Keratinocyte (primary cell): ENCODE measurements at regions not wholly inside any gene's neighbourhood (a gene's known extent, or its start where the extent isn't known, plus 50 kb on each side); places are given as distances from the start of the nearest gene placed in this dataset.

Source experiments
- DNase-seq: peaks from one replicate; pipeline ENCODE4 v3.0.0-alpha.2; 2011; ENCODE audit warnings: low read depth, missing footprints, low spot score
- FAIRE-seq: peaks from 2 replicates; lab custom pipeline; 2011; peaks lifted over from hg19 to GRCh38; lab: Jason Lieb, UNC
- H2AFZ ChIP-seq: 2 replicates; pipeline ENCODE4 v1.6.0; 2012; ENCODE audit warnings: low read length, control low read depth, inconsistent platforms; ENCODE audit not compliant: control insufficient read depth
- H3K27ac ChIP-seq: 2 replicates; pipeline ENCODE4 v1.5.1; 2011; ENCODE audit warnings: low read length; ENCODE audit not compliant: control insufficient read depth, insufficient read depth
- H3K27me3 ChIP-seq: 3 replicates; pipeline ENCODE4 v1.6.0; 2011; ENCODE audit warnings: low read length; ENCODE audit not compliant: control insufficient read depth, insufficient read depth; ENCODE audit errors: extremely low read depth
- H3K36me3 ChIP-seq, 2 experiments: 2 replicates in 1 of 2; 3 replicates in 1 of 2; pipeline ENCODE4 v1.5.1; 2011; ENCODE audit warnings: low read length in 2 of 2, mild to moderate bottlenecking in 1 of 2; ENCODE audit not compliant: control insufficient read depth in 2 of 2, insufficient read depth in 2 of 2; ENCODE audit errors: extremely low read depth in 1 of 2
- H3K4me1 ChIP-seq: 3 replicates; pipeline ENCODE4 v1.5.1; 2011; ENCODE audit warnings: low read length; ENCODE audit not compliant: control insufficient read depth, insufficient read depth; ENCODE audit errors: extremely low read depth
- H3K4me2 ChIP-seq: 3 replicates; pipeline ENCODE4 v1.6.0; 2011; ENCODE audit warnings: low read depth, low read length; ENCODE audit not compliant: control insufficient read depth, insufficient read depth; ENCODE audit errors: extremely low read depth
- H3K4me3 ChIP-seq, 3 experiments: fragments of 200-600 bp in 1 of 3; sonication (generic) in 1 of 3; 2 replicates in 2 of 3; 3 replicates in 1 of 3; pipeline ENCODE4 v1.5.1; 2011 to 2016; ENCODE audit warnings: low read length in 3 of 3, mild to moderate bottlenecking in 3 of 3, control low read depth in 2 of 3, inconsistent platforms in 1 of 3, low read depth in 1 of 3, mixed read lengths in 1 of 3, mixed run types in 1 of 3, moderate library complexity in 1 of 3; ENCODE audit not compliant: control insufficient read depth in 2 of 3, insufficient read depth in 2 of 3; ENCODE audit errors: extremely low read depth in 1 of 3
- H3K79me2 ChIP-seq: 2 replicates; pipeline ENCODE4 v1.6.0; 2012; ENCODE audit warnings: low read length; ENCODE audit not compliant: control insufficient read depth, insufficient read depth
- H3K9ac ChIP-seq: 3 replicates; pipeline ENCODE4 v1.6.0; 2011; ENCODE audit warnings: low read length; ENCODE audit not compliant: control insufficient read depth, insufficient read depth; ENCODE audit errors: extremely low read depth
- H3K9me1 ChIP-seq: 3 replicates; pipeline ENCODE4 v1.6.0; 2011; ENCODE audit warnings: low read length; ENCODE audit not compliant: control insufficient read depth, insufficient read depth; ENCODE audit errors: extremely low read depth
- H3K9me3 ChIP-seq: 2 replicates; pipeline ENCODE4 v1.5.1; 2012; ENCODE audit warnings: low read depth, low read length; ENCODE audit not compliant: control insufficient read depth
- H4K20me1 ChIP-seq: 3 replicates; pipeline ENCODE4 v1.6.0; 2011; ENCODE audit warnings: low read length; ENCODE audit not compliant: control insufficient read depth, insufficient read depth; ENCODE audit errors: extremely low read depth
- CTCF ChIP-seq, 3 experiments: IDR thresholded peaks in 1 of 3; conservative IDR thresholded peaks in 1 of 3; optimal IDR thresholded peaks in 1 of 3; 2 replicates in 2 of 3; 3 replicates in 1 of 3; pipeline versions ENCODE3 to v1.5.1; 2011; ENCODE audit warnings: low read length in 3 of 3, mild to moderate bottlenecking in 3 of 3, moderate library complexity in 2 of 3, control low read depth in 1 of 3, inconsistent platforms in 1 of 3; ENCODE audit not compliant: insufficient read depth in 2 of 3; ENCODE audit errors: extremely low read depth in 1 of 3
- EZH2 ChIP-seq: IDR thresholded peaks from one replicate; pipeline ENCODE4 v1.6.1; 2012; ENCODE audit warnings: inconsistent platforms, mild to moderate bottlenecking, low read length, moderate library complexity
- dilution Hi-C: fragments of 300-500 bp; cut with MboI; formaldehyde crosslinking; loops from one replicate; pipeline ENCODE4 v1.7.0; 2020; ENCODE audit warnings: low sequenced_read_pairs; ENCODE audit not compliant: extremely low pct_ligation_motif_present

GRCh38 chr7:11243739-11244138 lies 270.1 kb downstream of the PHF14 start:
- H3K36me3 ChIP-seq, result no peaks in the 10 kb centered on the region
- H3K9me3 ChIP-seq, result no peaks in the 10 kb centered on the region
- FAIRE-seq (no peak), DNase-seq (no peak)
- H2AFZ ChIP-seq, result no peak overlapping the region
- H4K20me1 ChIP-seq, result no peaks in the 10 kb centered on the region
- no peak overlapping the region for H3K9ac ChIP-seq
- dilution Hi-C loops, result no loop called here
- H3K27ac ChIP-seq, result no peak overlapping the region
- H3K4me1 ChIP-seq, result no peaks in the 10 kb centered on the region
- no peaks in the 10 kb centered on the region for H3K27me3 ChIP-seq
- H3K9me1 ChIP-seq, result no peaks in the 10 kb centered on the region
- H3K4me2 ChIP-seq, result no peak overlapping the region
- H3K79me2 ChIP-seq, result no peaks in the 10 kb centered on the region
- H3K4me3 ChIP-seq, result no peak overlapping the region
- no peak for TF ChIP-seq EZH2
- TF ChIP-seq CTCF (optimal IDR thresholded peaks at IDR 0.05 in 1 of 3, IDR thresholded peaks at IDR 0.05 in 1 of 3, conservative IDR thresholded peaks at IDR 0.05 in 1 of 3; ENCODE audit: extremely low read depth in 1 of 3, insufficient read depth in 2 of 3, low read length in 3 of 3), result no peak

GRCh38 chr7:11244149-11244548 lies 270.5 kb downstream of the PHF14 start:
- dilution Hi-C loops, result no loop called here
- H3K9me1 ChIP-seq, result no peaks in the 10 kb centered on the region
- DNase-seq (no peak), FAIRE-seq (no peak)
- H3K9me3 ChIP-seq, result no peaks in the 10 kb centered on the region
- no peaks in the 10 kb centered on the region for H3K27me3 ChIP-seq
- H3K4me2 ChIP-seq, result no peak overlapping the region
- no peaks in the 10 kb centered on the region for H3K36me3 ChIP-seq
- H3K27ac ChIP-seq, result no peak overlapping the region
- no peak overlapping the region for H2AFZ ChIP-seq
- TF ChIP-seq EZH2 (no peak), CTCF (optimal IDR thresholded peaks at IDR 0.05 in 1 of 3, IDR thresholded peaks at IDR 0.05 in 1 of 3, conservative IDR thresholded peaks at IDR 0.05 in 1 of 3; ENCODE audit: extremely low read depth in 1 of 3, insufficient read depth in 2 of 3, low read length in 3 of 3) (no peak)
- H3K4me1 ChIP-seq, result no peaks in the 10 kb centered on the region
- no peak overlapping the region for H3K4me3 ChIP-seq
- H4K20me1 ChIP-seq, result no peaks in the 10 kb centered on the region
- no peaks in the 10 kb centered on the region for H3K79me2 ChIP-seq
- no peak overlapping the region for H3K9ac ChIP-seq
